HepG2 (cell line): ENCODE measurements at regions not wholly inside any gene's neighbourhood (a gene's known extent, or its start where the extent isn't known, plus 50 kb on each side); places are given as distances from the start of the nearest gene placed in this dataset.
A peak's percentile ranks its signal among the peaks of the same experiment; 100 is the strongest.

Experiments
- ATAC-seq: fragments of 200-7000 bp; cut with Tn5 transposase; 3 replicates; pipeline ENCODE4 v1.9.1; 2020; ENCODE audit warnings: mild to moderate bottlenecking, moderate library complexity
- BruUV-seq: library from RNA; stranded (reverse); fragments of 400-500 nt; replicated peaks from 2 replicates; lab custom pipeline; 2021; lab: Mats Ljungman, UMichigan
- CTCF ChIA-PET: fragments of 300-600 bp; formaldehyde crosslinking; extraction: SDS; loops from one replicate; lab custom pipeline; 2021; ENCODE audit warnings: low total read pairs, inconsistent platforms, low intra/inter-chr PET ratio; lab: Yijun Ruan, JAX
- POLR2A ChIA-PET: fragments of 350-600 bp; sonication (Branson Sonifier 250); formaldehyde crosslinking; loops from one replicate; lab custom pipeline; 2020; ENCODE audit warnings: antibody characterized with exemption, inconsistent platforms; lab: Yijun Ruan, JAX
- DNase-seq: peaks from one replicate; pipeline ENCODE4 v3.0.0-alpha.2; 2015; ENCODE audit warnings: low spot score
- FAIRE-seq: peaks from 3 replicates; lab custom pipeline; 2011; peaks lifted over from hg19 to GRCh38; lab: Jason Lieb, UNC
- H2AFZ ChIP-seq: one replicate; pipeline ENCODE4 v1.6.1; 2011; ENCODE audit warnings: low read length, inconsistent platforms
- H3K27ac ChIP-seq: fragments of 300-600 bp; 3 replicates; pipeline ENCODE4 v1.8.0; 2011; ENCODE audit warnings: mixed run types, mild to moderate bottlenecking, mixed read lengths, low read length, inconsistent platforms; ENCODE audit not compliant: insufficient read depth; ENCODE audit errors: extremely low read length
- H3K27me3 ChIP-seq, 2 experiments: fragments of 200-600 bp in 1 of 2; 2 replicates in 1 of 2; 3 replicates in 1 of 2; pipeline versions ENCODE4 v1.6.0 to v1.8.0; 2011; ENCODE audit warnings: low read length in 2 of 2, mild to moderate bottlenecking in 2 of 2, moderate library complexity in 2 of 2, inconsistent platforms in 1 of 2; ENCODE audit not compliant: insufficient read depth in 2 of 2, control insufficient read depth in 1 of 2
- H3K36me3 ChIP-seq, 2 experiments: fragments of 200-600 bp in 1 of 2; replicated peaks in 1 of 2; 2 replicates in 1 of 2; 3 replicates in 1 of 2; pipeline versions ENCODE4 v1.5.1 to v1.8.0; 2011; ENCODE audit warnings: low read length in 2 of 2, inconsistent platforms in 1 of 2; ENCODE audit not compliant: insufficient read depth in 2 of 2, control insufficient read depth in 1 of 2
- H3K4me1 ChIP-seq: 2 replicates; pipeline ENCODE4 v1.5.1; 2012; ENCODE audit warnings: low read length, inconsistent platforms; ENCODE audit not compliant: insufficient read depth
- H3K4me2 ChIP-seq: 2 replicates; pipeline ENCODE4 v1.6.0; 2011; ENCODE audit warnings: low read depth, low read length, inconsistent platforms
- H3K4me3 ChIP-seq, 3 experiments: fragments of 200-600 bp in 1 of 3; sonication (generic), shearing (Covaris generic) in 1 of 3; replicated peaks in 1 of 3; 2 replicates each; pipeline ENCODE4 v1.5.1; 2011 to 2016; ENCODE audit warnings: low read length in 3 of 3, inconsistent platforms in 2 of 3, low read depth in 2 of 3, mild to moderate bottlenecking in 2 of 3, control low read depth in 1 of 3, mixed read lengths in 1 of 3; ENCODE audit not compliant: insufficient read depth in 1 of 3
- H3K79me2 ChIP-seq: one replicate; pipeline ENCODE4 v1.6.1; 2011; ENCODE audit warnings: low read length, inconsistent platforms; ENCODE audit not compliant: insufficient read depth
- H3K9ac ChIP-seq: 2 replicates; pipeline ENCODE4 v1.6.0; 2011; ENCODE audit warnings: mild to moderate bottlenecking, low read depth, low read length, inconsistent platforms; ENCODE audit not compliant: insufficient read depth
- H3K9me3 ChIP-seq: 2 replicates; pipeline ENCODE4 v1.5.1; 2012; ENCODE audit warnings: mild to moderate bottlenecking, low read length
- H4K20me1 ChIP-seq: 2 replicates; pipeline ENCODE4 v1.6.0; 2011; ENCODE audit warnings: inconsistent platforms, mild to moderate bottlenecking, low read length, moderate library complexity; ENCODE audit not compliant: insufficient read depth
- ELF1 ChIP-seq: sonication (generic); formaldehyde crosslinking; IDR thresholded peaks from 2 replicates; pipeline ENCODE4 v1.4.0; 2020; ENCODE audit warnings: missing genetic modification reagents
- FOXP4 ChIP-seq: sonication (generic); formaldehyde crosslinking; IDR thresholded peaks from 2 replicates; pipeline ENCODE4 v1.4.0; 2020; ENCODE audit warnings: missing genetic modification reagents
- NAIF1 ChIP-seq: sonication (generic); formaldehyde crosslinking; IDR thresholded peaks from 2 replicates; pipeline ENCODE4 v1.5.0; 2020; ENCODE audit warnings: mild to moderate bottlenecking, missing genetic modification reagents, borderline replicate concordance
- NFYB ChIP-seq: sonication (generic); formaldehyde crosslinking; IDR thresholded peaks from 2 replicates; pipeline ENCODE4 v1.4.0; 2020; ENCODE audit warnings: missing genetic modification reagents
- NFYC ChIP-seq: IDR thresholded peaks from 2 replicates; pipeline ENCODE4 v1.6.1; 2016; ENCODE audit warnings: missing genetic modification reagents, missing compliant biosample characterization
- PBX3 ChIP-seq: sonication (generic); formaldehyde crosslinking; IDR thresholded peaks from 2 replicates; pipeline ENCODE4 v1.8.1; 2023; ENCODE audit warnings: missing genetic modification reagents, inconsistent platforms, borderline replicate concordance
- RFX5 ChIP-seq: IDR thresholded peaks from 2 replicates; pipeline ENCODE4 v1.6.1; 2011; ENCODE audit warnings: low read depth, low read length, improper control_type of control experiment
- RFXAP ChIP-seq: sonication (generic); formaldehyde crosslinking; IDR thresholded peaks from 2 replicates; pipeline ENCODE4 v1.4.0; 2020; ENCODE audit warnings: missing genetic modification reagents, borderline replicate concordance
- SP5 ChIP-seq: IDR thresholded peaks from 2 replicates; pipeline ENCODE4 v1.6.1; 2016; ENCODE audit warnings: low read depth, borderline replicate concordance
- USF2 ChIP-seq, 2 experiments: sonication (generic) in 1 of 2; formaldehyde crosslinking in 1 of 2; IDR thresholded peaks; 2 replicates each; pipeline versions ENCODE4 v1.5.1 to v1.6.1; 2011 to 2020; ENCODE audit warnings: borderline replicate concordance in 1 of 2, low read depth in 1 of 2, low read length in 1 of 2, mild to moderate bottlenecking in 1 of 2, missing genetic modification reagents in 1 of 2, moderate library complexity in 1 of 2
- ZFP36 ChIP-seq: fragments of 150-350 bp; IDR thresholded peaks from 2 replicates; pipeline ENCODE4 v1.6.1; 2018; ENCODE audit warnings: borderline replicate concordance, low read length, low read depth; ENCODE audit not compliant: partially characterized antibody
- ZFP90 ChIP-seq: sonication (generic); formaldehyde crosslinking; IDR thresholded peaks from 2 replicates; pipeline ENCODE4 v1.8.0; 2022; ENCODE audit warnings: missing genetic modification reagents, mild to moderate bottlenecking, inconsistent platforms, borderline replicate concordance
- ZNF235 ChIP-seq: sonication (generic); formaldehyde crosslinking; IDR thresholded peaks from 2 replicates; pipeline ENCODE4 v1.8.1; 2023; ENCODE audit warnings: mild to moderate bottlenecking, missing genetic modification reagents, borderline replicate concordance
- ZNF329 ChIP-seq: sonication (generic); formaldehyde crosslinking; IDR thresholded peaks from 2 replicates; pipeline ENCODE4 v1.9.0; 2021; ENCODE audit warnings: low read depth, mild to moderate bottlenecking, missing genetic modification reagents
- ZNF619 ChIP-seq: sonication (generic); formaldehyde crosslinking; IDR thresholded peaks from 2 replicates; pipeline ENCODE4 v1.4.0; 2020; ENCODE audit warnings: mild to moderate bottlenecking, missing genetic modification reagents
- ZNF784 ChIP-seq: sonication (generic); formaldehyde crosslinking; IDR thresholded peaks from 2 replicates; pipeline ENCODE4 v1.5.1; 2020; ENCODE audit warnings: missing genetic modification reagents, mild to moderate bottlenecking, borderline replicate concordance
- WGBS: methylation state at CpG from one replicate; pipeline ENCODE4 v1.1.6; 2017; ENCODE audit warnings: low lambda C conversion rate; 5-methylcytosine and 5-hydroxymethylcytosine counted together
- in situ Hi-C: cut with HindIII; loops from 2 replicates; pipeline ENCODE4 v1.10.0; 2017; ENCODE audit warnings: low pct_unique_long_range_greater_than_20kb; ENCODE audit not compliant: extremely low pct_ligation_motif_present
- intact Hi-C: fragments of 100-400 bp; cut with micrococcal nuclease; formaldehyde crosslinking; loops from one replicate; pipeline ENCODE4 v1.10.0; 2022; ENCODE audit not compliant: unreplicated experiment

- H3K27ac ChIP-seq: no peak overlapping the region
- WGBS: 52% methylated on average over 12 of the region's 12 CpGs
- H3K27me3 ChIP-seq: peaks cover 2 to 17% of the 10 kb centered on the region in 2 experiments; a peak in 3 of 5 replicates
- intact Hi-C loops (no loop called here), in situ Hi-C loops (no loop called here)
- H2AFZ ChIP-seq: no peak overlapping the region
- peaks cover 15% of the 10 kb centered on the region for H3K4me1 ChIP-seq
- no TSS peak for BruUV-seq
- no peaks in the 10 kb centered on the region for H3K79me2 ChIP-seq
- POLR2A ChIA-PET: no interaction called here
- TF ChIP-seq ZNF329 (CRISPR knock-in tag) (peak; percentile 94), ZFP36 (no peak), NFYC (peak; percentile 67), RFXAP (CRISPR knock-in tag) (0 out of 2 replicates have a peak, but pooled peaks have one; percentile 53), ELF1 (CRISPR knock-in tag) (no peak), USF2 (IDR thresholded peaks at IDR 0.05; ENCODE audit: low read depth, low read length) (0 out of 2 replicates have a peak, but pooled peaks have one; percentile 33), USF2 (CRISPR knock-in tag; IDR thresholded peaks at IDR 0.05; ENCODE audit: borderline replicate concordance) (peak; percentile 73; the same call in 1 of the 2 replicates), RFX5 (peak; percentile 62; the same call in 1 of the 2 replicates), ZNF784 (CRISPR knock-in tag) (no peak), SP5 (no peak), NAIF1 (no peak), ZNF235 (CRISPR knock-in tag) (no peak), FOXP4 (CRISPR knock-in tag) (no peak), NFYB (CRISPR knock-in tag) (peak; percentile 63), ZNF619 (CRISPR knock-in tag) (no peak), PBX3 (CRISPR knock-in tag) (no peak), ZFP90 (CRISPR knock-in tag) (no peak)
- H3K36me3 ChIP-seq: no peaks in the 10 kb centered on the region
- H4K20me1 ChIP-seq: no peaks in the 10 kb centered on the region
- no peak overlapping the region for H3K9ac ChIP-seq
- DNase-seq: no peak
- no peak overlapping the region for H3K4me2 ChIP-seq
- ATAC-seq: no peak
- no peaks in the 10 kb centered on the region for H3K9me3 ChIP-seq
- CTCF ChIA-PET: no interaction called here
- no peak for FAIRE-seq
- no peak overlapping the region for H3K4me3 ChIP-seq
Measured at GRCh38 chr20:57106030-57106682, 160.3 kb downstream of the BMP7 start.
